Activated naive CD4-positive, alpha-beta T cell treated with anti-CD3 and anti-CD28 coated beads, Interleukin-2, amount 50 U/mL, for 24 hours (primary cell): ENCODE measurements at regions not wholly inside any gene's neighbourhood (a gene's known extent, or its start where the extent isn't known, plus 50 kb on each side); places are given as distances from the start of the nearest gene placed in this dataset.
"Not testable (repeated sequence)": the region's sequence is repeated elsewhere in the genome, so short reads cannot be mapped to it uniquely, and the experiment has no call there.

Experiments
- H3K27ac Mint-ChIP-seq: one replicate; pipeline ENCODE4 v1.8.0; 2021; ENCODE audit warnings: mild to moderate bottlenecking, mixed read lengths
- H3K27me3 Mint-ChIP-seq: one replicate; pipeline ENCODE4 v1.8.0; 2021; ENCODE audit warnings: mixed read lengths
- H3K36me3 Mint-ChIP-seq: one replicate; pipeline ENCODE4 v1.8.0; 2021; ENCODE audit warnings: mixed read lengths
- H3K4me1 Mint-ChIP-seq: one replicate; pipeline ENCODE4 v1.8.0; 2021; ENCODE audit warnings: mixed read lengths
- H3K4me3 Mint-ChIP-seq: one replicate; pipeline ENCODE4 v1.8.0; 2021; ENCODE audit warnings: mild to moderate bottlenecking, mixed read lengths
- H3K9me3 Mint-ChIP-seq: one replicate; pipeline ENCODE4 v1.8.0; 2021; ENCODE audit warnings: mixed read lengths

- H3K27ac Mint-ChIP-seq = no peak overlapping the region
- no peaks in the 10 kb centered on the region for H3K36me3 Mint-ChIP-seq
- peaks cover 3% of the 10 kb centered on the region for H3K9me3 Mint-ChIP-seq
- no peak overlapping the region for H3K4me3 Mint-ChIP-seq
- no peaks in the 10 kb centered on the region for H3K4me1 Mint-ChIP-seq
- H3K27me3 Mint-ChIP-seq = peaks cover 5% of the 10 kb centered on the region
Measured at GRCh38 chr21:15207231-15207630, 142.4 kb upstream of the NRIP1 start.

DNA sequence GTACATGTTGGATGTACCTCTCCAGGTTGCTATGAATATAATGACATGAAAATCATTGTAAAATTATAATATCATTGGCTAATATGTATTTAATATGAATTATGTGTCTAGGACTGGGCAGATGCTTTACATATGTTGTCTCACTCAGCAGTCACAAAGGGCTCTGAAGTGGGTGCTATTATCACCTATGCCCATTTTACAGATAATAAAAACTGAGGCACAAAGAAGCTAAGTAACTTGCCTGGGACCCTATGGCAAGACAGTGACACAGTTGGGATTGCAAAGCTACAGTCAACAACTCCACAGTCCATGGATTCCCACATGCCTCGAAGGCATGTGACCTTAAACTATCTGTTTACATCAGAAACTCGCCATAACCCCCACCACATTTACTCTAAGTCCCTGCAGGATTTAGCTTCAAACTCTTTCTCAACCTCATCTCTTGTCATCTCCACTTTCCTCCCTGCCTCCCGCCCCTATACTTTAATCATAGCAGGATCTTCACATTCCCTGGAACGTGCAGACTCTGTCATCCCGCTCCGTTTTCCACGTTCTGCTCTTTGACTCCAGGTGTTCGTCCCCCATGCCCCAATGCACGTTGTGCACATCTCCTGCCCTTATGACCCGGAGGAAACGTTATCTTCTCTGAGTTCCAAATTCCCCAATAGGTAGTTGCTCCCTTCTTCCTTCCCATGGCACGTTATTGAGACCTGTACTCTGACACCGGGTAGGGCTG, 143.0 kb upstream of the NRIP1 start:
- Mint-ChIP-seq H3K27me3 (peaks cover 5% of the 10 kb centered on the region), H3K4me1 (no peaks in the 10 kb centered on the region), H3K9me3 (peaks cover 3% of the 10 kb centered on the region), H3K4me3 (no peak overlapping the region), H3K27ac (no peak overlapping the region), H3K36me3 (no peaks in the 10 kb centered on the region)

GRCh38 chr21:15208786-15209185, 144.0 kb upstream of the NRIP1 start:
- Mint-ChIP-seq H3K27ac (no peak overlapping the region), H3K4me3 (no peak overlapping the region), H3K9me3 (peaks cover 3% of the 10 kb centered on the region), H3K4me1 (no peaks in the 10 kb centered on the region), H3K36me3 (no peaks in the 10 kb centered on the region), H3K27me3 (peaks cover 5% of the 10 kb centered on the region)

DNA sequence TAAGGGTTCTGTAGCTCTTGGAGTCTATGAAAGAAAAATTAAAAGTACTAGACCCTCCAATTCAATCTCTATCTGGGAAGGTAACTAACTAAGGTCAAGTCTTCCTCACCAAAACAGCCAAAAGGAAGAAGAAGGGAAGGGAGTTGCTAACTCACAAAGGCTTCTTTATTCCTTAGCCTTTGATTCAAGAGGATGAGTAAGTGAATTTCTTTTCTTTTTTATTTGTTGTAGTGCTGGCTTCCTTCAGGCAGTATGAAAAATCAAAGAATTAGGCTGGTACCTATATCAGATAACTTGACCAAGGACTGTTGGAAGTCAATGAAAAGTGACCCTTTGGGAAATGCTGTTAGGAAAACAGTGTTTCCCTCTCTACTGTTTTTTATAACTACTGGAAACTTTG, 144.4 kb upstream of the NRIP1 start:
- Mint-ChIP-seq H3K4me1 (no peaks in the 10 kb centered on the region), H3K4me3 (no peak overlapping the region), H3K9me3 (peaks cover 3% of the 10 kb centered on the region), H3K36me3 (no peaks in the 10 kb centered on the region), H3K27me3 (peaks cover 5% of the 10 kb centered on the region), H3K27ac (no peak overlapping the region)

DNA sequence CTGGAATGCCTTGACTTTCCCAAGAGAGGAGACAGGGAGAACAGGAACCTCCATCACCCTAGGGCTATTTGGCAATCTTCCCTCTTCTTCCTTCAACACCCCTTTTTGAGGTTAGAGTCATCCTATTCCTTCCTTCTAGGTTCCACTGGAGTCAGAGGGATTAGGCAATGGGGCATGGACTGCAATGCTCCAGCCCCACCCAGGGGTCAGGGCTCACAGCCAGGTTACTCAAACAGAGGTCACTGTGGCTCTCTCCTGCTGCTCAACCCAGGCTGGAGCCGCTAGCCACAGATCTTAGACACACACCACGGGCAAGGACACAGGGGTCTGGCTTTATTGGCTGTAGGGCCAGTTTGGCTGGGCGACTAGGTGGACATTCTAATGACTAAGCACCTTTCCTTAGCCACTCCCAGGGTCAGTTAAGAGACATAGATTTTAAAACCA, 145.5 kb upstream of the NRIP1 start:
- peaks cover 5% of the 10 kb centered on the region for H3K27me3 Mint-ChIP-seq
- no peak overlapping the region for H3K4me3 Mint-ChIP-seq
- no peaks in the 10 kb centered on the region for H3K36me3 Mint-ChIP-seq
- H3K9me3 Mint-ChIP-seq = peaks cover 3% of the 10 kb centered on the region
- no peaks in the 10 kb centered on the region for H3K4me1 Mint-ChIP-seq
- no peak overlapping the region for H3K27ac Mint-ChIP-seq

DNA sequence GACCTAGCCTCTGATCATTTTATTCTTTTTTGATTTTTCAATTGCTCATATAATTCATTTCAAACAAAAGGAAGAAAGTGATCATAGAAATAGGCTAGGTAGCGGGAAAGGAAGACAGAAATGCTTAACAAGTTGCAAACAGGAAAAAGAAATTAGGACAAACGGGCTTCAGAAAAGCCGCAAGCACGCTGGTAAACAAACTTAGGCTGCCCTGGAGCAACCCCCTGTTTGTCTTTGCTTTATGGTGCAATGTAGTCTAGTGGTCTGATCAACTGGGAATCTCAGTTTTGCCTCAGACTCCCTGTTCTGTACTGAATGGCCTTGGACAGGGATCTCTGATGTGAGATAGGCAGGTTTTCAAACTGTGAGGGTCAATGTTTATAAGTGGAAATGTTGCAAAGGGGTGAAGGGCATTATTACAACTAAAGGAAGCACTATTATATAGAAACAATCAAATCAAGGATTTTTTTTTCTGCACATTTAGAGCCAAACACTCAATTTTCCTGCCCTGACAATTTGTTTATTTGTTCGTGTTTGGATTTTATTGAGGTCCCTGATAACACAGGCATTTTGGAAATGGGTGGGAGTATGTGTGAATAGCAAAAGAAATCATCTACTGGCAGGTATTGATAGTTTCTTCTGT, 146.8 kb upstream of the NRIP1 start:
- no peak overlapping the region for H3K4me3 Mint-ChIP-seq
- H3K4me1 Mint-ChIP-seq = no peaks in the 10 kb centered on the region
- H3K27me3 Mint-ChIP-seq = peaks cover 1% of the 10 kb centered on the region
- no peak overlapping the region for H3K27ac Mint-ChIP-seq
- H3K36me3 Mint-ChIP-seq = no peaks in the 10 kb centered on the region
- H3K9me3 Mint-ChIP-seq = no peaks in the 10 kb centered on the region

- H3K36me3 Mint-ChIP-seq = no peaks in the 10 kb centered on the region
- H3K27ac Mint-ChIP-seq = no peak overlapping the region
- H3K9me3 Mint-ChIP-seq = no peaks in the 10 kb centered on the region
- H3K4me3 Mint-ChIP-seq = no peak overlapping the region
- H3K4me1 Mint-ChIP-seq = no peaks in the 10 kb centered on the region
- peaks cover 1% of the 10 kb centered on the region for H3K27me3 Mint-ChIP-seq
Measured at GRCh38 chr21:15212206-15212605, 147.4 kb upstream of the NRIP1 start.

- H3K27me3 Mint-ChIP-seq, H3K36me3 Mint-ChIP-seq, H3K4me1 Mint-ChIP-seq, H3K27ac Mint-ChIP-seq, H3K9me3 Mint-ChIP-seq, H3K4me3 Mint-ChIP-seq: not testable (repeated sequence)
Measured at GRCh38 chr21:15218476-15218875, 153.7 kb upstream of the NRIP1 start.

GRCh38 chr21:15219039-15219438, 154.2 kb upstream of the NRIP1 start:
- Mint-ChIP-seq H3K36me3 (no peaks in the 10 kb centered on the region), H3K4me3 (no peak overlapping the region), H3K4me1 (no peaks in the 10 kb centered on the region), H3K9me3 (no peaks in the 10 kb centered on the region), H3K27ac (no peak overlapping the region), H3K27me3 (no peaks in the 10 kb centered on the region)

DNA sequence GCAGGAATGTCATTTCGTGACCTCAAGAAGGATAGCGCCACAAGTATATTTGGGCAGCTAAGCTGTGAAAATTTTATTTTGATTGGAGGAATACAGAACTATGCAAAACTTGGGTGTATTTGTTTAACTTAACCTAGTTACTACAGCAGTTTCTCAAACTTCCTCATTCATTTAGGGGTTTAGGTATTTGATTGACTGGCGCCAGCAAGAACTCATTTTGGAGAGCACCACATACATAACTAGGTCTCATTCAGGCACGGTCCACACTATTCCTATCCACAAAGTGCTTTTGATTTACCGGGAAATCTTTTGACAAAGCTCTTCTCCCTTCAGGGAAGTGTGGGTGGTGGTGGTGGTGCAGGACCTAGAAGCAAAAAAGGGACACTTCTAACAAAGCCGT, 155.1 kb upstream of the NRIP1 start:
- Mint-ChIP-seq H3K36me3 (no peaks in the 10 kb centered on the region), H3K4me3 (no peak overlapping the region), H3K27me3 (no peaks in the 10 kb centered on the region), H3K27ac (no peak overlapping the region), H3K9me3 (no peaks in the 10 kb centered on the region), H3K4me1 (no peaks in the 10 kb centered on the region)

GRCh38 chr21:15221799-15222386, 157.1 kb upstream of the NRIP1 start:
- Mint-ChIP-seq H3K4me3 (no peak overlapping the region), H3K27ac (peak overlapping the region; percentile 26), H3K36me3 (no peaks in the 10 kb centered on the region), H3K9me3 (no peaks in the 10 kb centered on the region), H3K4me1 (no peaks in the 10 kb centered on the region), H3K27me3 (no peaks in the 10 kb centered on the region)

DNA sequence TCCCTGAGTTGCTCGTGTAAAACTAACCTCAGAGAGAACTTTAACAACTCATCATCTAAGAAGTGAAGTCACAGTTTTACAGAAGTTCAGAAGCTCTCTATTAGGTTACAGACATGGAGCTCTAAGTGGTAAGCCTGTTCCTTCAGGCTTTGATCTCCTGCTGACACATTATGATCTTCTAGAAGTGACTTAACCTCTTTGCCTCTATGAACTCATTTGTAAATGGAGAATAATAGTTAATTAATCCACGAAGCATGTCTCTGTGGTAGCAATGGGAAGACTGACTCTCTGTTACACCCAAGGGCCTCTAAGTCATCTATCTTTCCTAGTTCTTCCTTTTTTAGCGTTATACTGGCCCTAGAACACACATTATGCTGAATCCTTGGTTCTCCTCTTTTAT, 157.9 kb upstream of the NRIP1 start:
- no peak overlapping the region for H3K4me3 Mint-ChIP-seq
- no peak overlapping the region for H3K27ac Mint-ChIP-seq
- no peaks in the 10 kb centered on the region for H3K4me1 Mint-ChIP-seq
- H3K27me3 Mint-ChIP-seq = no peaks in the 10 kb centered on the region
- H3K36me3 Mint-ChIP-seq = no peaks in the 10 kb centered on the region
- no peaks in the 10 kb centered on the region for H3K9me3 Mint-ChIP-seq

DNA sequence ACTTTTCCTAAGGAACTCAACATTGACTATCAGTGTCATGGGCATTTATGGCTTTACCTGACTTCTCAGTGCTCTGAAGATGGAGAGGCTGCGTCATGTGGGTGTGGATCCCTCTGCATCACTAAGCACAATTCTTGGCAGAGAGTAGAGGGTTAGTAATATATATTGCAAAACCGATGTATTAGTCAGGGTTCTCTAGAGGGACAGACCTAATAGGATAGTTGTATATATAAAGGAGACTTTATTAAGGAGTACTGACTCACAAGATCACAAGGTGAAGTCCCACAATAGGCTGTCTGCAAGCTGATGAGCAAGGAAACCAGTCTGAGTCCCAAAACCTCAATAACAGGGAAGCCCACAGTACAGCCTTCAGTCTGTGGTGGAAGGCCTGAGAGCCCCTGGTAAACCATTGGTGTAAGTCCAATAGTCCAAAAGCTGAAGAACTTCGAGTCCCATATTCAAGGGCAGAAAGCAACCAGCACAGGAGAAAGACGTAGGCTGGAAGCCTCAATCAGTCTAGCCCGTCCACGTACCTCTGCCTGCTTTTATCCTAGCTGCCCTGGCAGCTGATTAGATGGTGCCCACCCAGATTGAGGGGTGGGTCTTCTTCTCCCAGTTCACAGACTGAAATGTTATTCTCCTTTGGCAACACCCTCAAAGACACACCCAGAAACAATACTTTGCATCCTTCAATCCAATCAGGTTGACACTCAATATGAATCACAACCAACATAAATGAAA, 159.7 kb upstream of the NRIP1 start:
- no peaks in the 10 kb centered on the region for H3K27me3 Mint-ChIP-seq
- no peaks in the 10 kb centered on the region for H3K4me1 Mint-ChIP-seq
- H3K4me3 Mint-ChIP-seq = no peak overlapping the region
- H3K36me3 Mint-ChIP-seq = no peaks in the 10 kb centered on the region
- no peaks in the 10 kb centered on the region for H3K9me3 Mint-ChIP-seq
- H3K27ac Mint-ChIP-seq = no peak overlapping the region

DNA sequence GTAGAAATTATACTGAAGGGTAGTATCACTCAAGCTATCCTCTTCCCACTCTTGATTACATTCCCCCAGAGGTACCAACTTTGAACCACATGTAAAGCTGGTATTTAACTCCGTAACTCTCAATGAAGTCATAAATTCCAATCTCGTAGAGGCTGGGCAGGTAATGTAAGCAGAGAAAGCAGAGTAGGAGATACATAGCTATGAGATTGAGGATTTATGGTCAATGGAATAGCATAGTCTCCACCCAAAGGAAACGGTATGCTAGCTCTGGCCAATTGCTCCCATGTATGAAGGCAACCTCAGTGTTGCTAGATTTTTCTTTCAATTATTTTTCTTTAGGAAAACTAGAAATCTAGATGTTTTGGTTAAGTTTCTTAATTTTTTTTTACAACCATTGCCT, 163.1 kb upstream of the NRIP1 start:
- H3K27me3 Mint-ChIP-seq = peaks cover 1% of the 10 kb centered on the region
- H3K4me1 Mint-ChIP-seq = no peaks in the 10 kb centered on the region
- no peak overlapping the region for H3K27ac Mint-ChIP-seq
- H3K9me3 Mint-ChIP-seq = no peaks in the 10 kb centered on the region
- H3K36me3 Mint-ChIP-seq = peaks cover 1% of the 10 kb centered on the region
- no peak overlapping the region for H3K4me3 Mint-ChIP-seq

DNA sequence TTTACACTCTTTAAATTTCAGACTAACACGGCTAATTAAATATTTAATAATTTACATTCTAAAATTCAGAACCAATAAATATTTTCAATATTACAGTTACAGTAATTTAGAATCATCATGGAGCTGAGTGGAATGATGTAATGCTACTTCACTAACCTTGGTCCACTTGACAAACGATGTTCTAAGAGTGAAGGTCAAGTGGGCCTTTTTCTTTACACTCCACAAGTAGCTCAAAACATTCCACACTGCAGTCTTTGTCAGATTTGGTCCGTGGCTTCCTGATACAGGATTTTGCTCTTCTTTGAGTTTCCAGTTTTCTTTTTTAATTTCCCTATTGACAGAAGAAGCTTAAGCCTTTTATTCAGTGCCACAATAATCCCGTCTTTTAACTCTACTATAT, 164.6 kb upstream of the NRIP1 start:
- Mint-ChIP-seq H3K36me3 (peaks cover 1% of the 10 kb centered on the region), H3K9me3 (no peaks in the 10 kb centered on the region), H3K27ac (no peak overlapping the region), H3K27me3 (peaks cover 1% of the 10 kb centered on the region), H3K4me1 (no peaks in the 10 kb centered on the region), H3K4me3 (no peak overlapping the region)

- peaks cover 1% of the 10 kb centered on the region for H3K27me3 Mint-ChIP-seq
- H3K4me1 Mint-ChIP-seq = no peaks in the 10 kb centered on the region
- peaks cover 1% of the 10 kb centered on the region for H3K36me3 Mint-ChIP-seq
- no peak overlapping the region for H3K27ac Mint-ChIP-seq
- H3K9me3 Mint-ChIP-seq = no peaks in the 10 kb centered on the region
- H3K4me3 Mint-ChIP-seq = no peak overlapping the region
Measured at GRCh38 chr21:15233611-15234010, 168.8 kb upstream of the NRIP1 start.
